ENCODE measurements at regions not wholly inside any gene's neighbourhood (a gene's known extent, or its start where the extent isn't known, plus 50 kb on each side); places are given as distances from the start of the nearest gene placed in this dataset.

DNA sequence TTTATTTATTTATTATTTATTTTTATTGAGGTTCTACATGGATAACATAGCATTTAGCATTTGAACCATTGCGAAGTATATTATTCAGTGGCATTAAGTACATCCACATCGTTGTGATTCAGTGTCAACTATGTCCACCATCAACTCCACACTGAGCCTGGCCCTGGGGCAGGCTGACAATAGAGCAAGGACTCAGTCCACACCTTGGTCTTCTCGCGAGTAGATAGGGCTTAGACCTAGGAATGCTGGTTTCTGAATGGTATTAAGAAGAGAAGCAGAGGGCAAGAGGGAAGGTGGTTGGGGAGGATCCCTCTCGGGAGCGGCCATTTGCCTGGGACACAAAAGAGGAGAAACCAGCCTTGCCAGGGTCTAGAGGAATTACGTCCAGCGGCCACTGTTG lies 599.2 kb upstream of the MGMT start:
- TF ChIP-seq, protein P1, sequence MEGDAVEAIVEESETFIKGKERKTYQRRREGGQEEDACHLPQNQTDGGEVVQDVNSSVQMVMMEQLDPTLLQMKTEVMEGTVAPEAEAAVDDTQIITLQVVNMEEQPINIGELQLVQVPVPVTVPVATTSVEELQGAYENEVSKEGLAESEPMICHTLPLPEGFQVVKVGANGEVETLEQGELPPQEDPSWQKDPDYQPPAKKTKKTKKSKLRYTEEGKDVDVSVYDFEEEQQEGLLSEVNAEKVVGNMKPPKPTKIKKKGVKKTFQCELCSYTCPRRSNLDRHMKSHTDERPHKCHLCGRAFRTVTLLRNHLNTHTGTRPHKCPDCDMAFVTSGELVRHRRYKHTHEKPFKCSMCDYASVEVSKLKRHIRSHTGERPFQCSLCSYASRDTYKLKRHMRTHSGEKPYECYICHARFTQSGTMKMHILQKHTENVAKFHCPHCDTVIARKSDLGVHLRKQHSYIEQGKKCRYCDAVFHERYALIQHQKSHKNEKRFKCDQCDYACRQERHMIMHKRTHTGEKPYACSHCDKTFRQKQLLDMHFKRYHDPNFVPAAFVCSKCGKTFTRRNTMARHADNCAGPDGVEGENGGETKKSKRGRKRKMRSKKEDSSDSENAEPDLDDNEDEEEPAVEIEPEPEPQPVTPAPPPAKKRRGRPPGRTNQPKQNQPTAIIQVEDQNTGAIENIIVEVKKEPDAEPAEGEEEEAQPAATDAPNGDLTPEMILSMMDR (IDR thresholded peaks at IDR 0.05): no peak
- no peak for TF ChIP-seq POLR2A (IDR thresholded peaks at IDR 0.05)

Measured in uterus (tissue), 2 donors.